Neural cell (in vitro differentiated cells): ENCODE measurements at regions not wholly inside any gene's neighbourhood (a gene's known extent, or its start where the extent isn't known, plus 50 kb on each side); places are given as distances from the start of the nearest gene placed in this dataset.

Experiments used
- H2AFZ ChIP-seq: fragments of 200-600, 300-800 bp; sonication (generic), shearing (Covaris generic); 2 replicates; pipeline ENCODE4 v1.6.0; 2014; ENCODE audit warnings: low read depth, mild to moderate bottlenecking, antibody characterized with exemption, low read length, moderate library complexity
- H3F3A ChIP-seq: fragments of 200-600 bp; shearing (Covaris generic); 2 replicates; pipeline ENCODE4 v1.6.1; 2016; ENCODE audit warnings: mild to moderate bottlenecking, moderate library complexity, mixed read lengths, antibody characterized with exemption, low read length; ENCODE audit not compliant: insufficient read depth, poor library complexity, severe bottlenecking
- H3K27ac ChIP-seq: fragments of 200-600, 300-800 bp; sonication (generic), shearing (Covaris generic); 2 replicates; pipeline ENCODE4 v1.5.1; 2014; ENCODE audit warnings: mild to moderate bottlenecking, low read length, moderate library complexity
- H3K27me3 ChIP-seq: fragments of 300-800, 200-600 bp; sonication (generic), shearing (Covaris generic); 2 replicates; pipeline ENCODE4 v1.6.0; 2014; ENCODE audit warnings: mild to moderate bottlenecking, low read depth, low read length, moderate library complexity; ENCODE audit not compliant: insufficient read depth
- H3K36me3 ChIP-seq: fragments of 300-800, 200-600 bp; sonication (generic), shearing (Covaris generic); 2 replicates; pipeline ENCODE4 v1.5.1; 2014; ENCODE audit warnings: mild to moderate bottlenecking, antibody characterized with exemption, low read length, moderate library complexity; ENCODE audit not compliant: insufficient read depth
- H3K4me2 ChIP-seq: fragments of 300-800, 200-600 bp; sonication (generic), shearing (Covaris generic); 2 replicates; pipeline ENCODE4 v1.6.0; 2014; ENCODE audit warnings: mild to moderate bottlenecking, low read length
- H3K4me3 ChIP-seq: fragments of 300-800, 200-600 bp; sonication (generic), shearing (Covaris generic); 2 replicates; pipeline ENCODE4 v1.5.1; 2014; ENCODE audit warnings: mild to moderate bottlenecking, low read length, moderate library complexity
- H3K79me2 ChIP-seq: fragments of 200-600 bp; shearing (Covaris generic); replicated peaks from 2 replicates; pipeline ENCODE4 v1.6.0; 2014; ENCODE audit warnings: mild to moderate bottlenecking, low read length, moderate library complexity; ENCODE audit not compliant: insufficient read depth
- H3K9ac ChIP-seq: fragments of 300-800, 200-600 bp; sonication (generic), shearing (Covaris generic); 2 replicates; pipeline ENCODE4 v1.6.1; 2016; ENCODE audit warnings: mild to moderate bottlenecking, low read length, mixed read lengths
- H3K9me2 ChIP-seq: fragments of 200-600 bp; shearing (Covaris generic); 2 replicates; pipeline ENCODE4 v1.6.1; 2016; ENCODE audit warnings: mild to moderate bottlenecking, low read length, mixed read lengths; ENCODE audit not compliant: insufficient read depth
- H3K9me3 ChIP-seq: fragments of 200-600, 300-800 bp; sonication (generic), shearing (Covaris generic); 2 replicates; pipeline ENCODE4 v1.6.1; 2016; ENCODE audit warnings: mild to moderate bottlenecking, mixed run types, low read length, moderate library complexity, mixed read lengths
- H4K20me1 ChIP-seq: fragments of 200-600 bp; shearing (Covaris generic); 2 replicates; pipeline ENCODE4 v1.6.1; 2016; ENCODE audit warnings: mild to moderate bottlenecking, mixed run types; ENCODE audit not compliant: insufficient read depth
- CTCF ChIP-seq: fragments of 450-650 bp; IDR thresholded peaks from 2 replicates; pipeline ENCODE4 v1.5.1; 2014; ENCODE audit warnings: antibody characterized with exemption, mild to moderate bottlenecking, moderate library complexity; ENCODE audit not compliant: poor library complexity, severe bottlenecking
- EP300 ChIP-seq: fragments of 450-650 bp; conservative IDR thresholded peaks from 2 replicates; pipeline ENCODE4 v1.6.1; 2014; ENCODE audit warnings: antibody characterized with exemption, mild to moderate bottlenecking, moderate library complexity; ENCODE audit not compliant: poor library complexity, severe bottlenecking
- EZH2 ChIP-seq: fragments of 200-600, 300-800 bp; shearing (Covaris generic), sonication (generic); IDR thresholded peaks from 2 replicates; pipeline ENCODE4 v1.6.1; 2014; ENCODE audit warnings: antibody characterized with exemption, low read length, borderline replicate concordance, mild to moderate bottlenecking; ENCODE audit not compliant: insufficient read depth, poor library complexity, severe bottlenecking
- MXI1 ChIP-seq: fragments of 450-650 bp; conservative IDR thresholded peaks from 2 replicates; pipeline ENCODE4 v1.6.1; 2014; ENCODE audit warnings: antibody characterized with exemption, mild to moderate bottlenecking; ENCODE audit not compliant: poor library complexity, severe bottlenecking
- POLR2AphosphoS5 ChIP-seq: IDR thresholded peaks from 2 replicates; pipeline ENCODE4 v1.6.1; 2012
- RAD21 ChIP-seq: fragments of 450-650 bp; conservative IDR thresholded peaks from 2 replicates; pipeline ENCODE4 v1.6.1; 2014; ENCODE audit warnings: antibody characterized with exemption, mild to moderate bottlenecking, moderate library complexity
- REST ChIP-seq: IDR thresholded peaks from 2 replicates; pipeline ENCODE4 v1.6.1; 2012; ENCODE audit warnings: borderline replicate concordance
- SMC3 ChIP-seq: fragments of 450-650 bp; conservative IDR thresholded peaks from 2 replicates; pipeline ENCODE4 v1.6.1; 2014; ENCODE audit warnings: antibody characterized with exemption, mild to moderate bottlenecking, moderate library complexity; ENCODE audit not compliant: poor library complexity
- TAF1 ChIP-seq: IDR thresholded peaks from 2 replicates; pipeline ENCODE4 v1.6.1; 2012; ENCODE audit warnings: low read depth

- Histone ChIP-seq H3K9me2 (no peaks in the 10 kb centered on the region), H3K4me3 (no peak overlapping the region), H3K9me3 (no peaks in the 10 kb centered on the region), H3K79me2 (no peaks in the 10 kb centered on the region), H3F3A (no peaks in the 10 kb centered on the region), H3K27me3 (no peaks in the 10 kb centered on the region), H3K4me2 (no peak overlapping the region), H3K9ac (no peak overlapping the region), H3K27ac (no peak overlapping the region), H4K20me1 (no peaks in the 10 kb centered on the region), H3K36me3 (no peaks in the 10 kb centered on the region), H2AFZ (no peak overlapping the region)
- TF ChIP-seq EP300 = no peak
- no peak for TF ChIP-seq POLR2AphosphoS5
- TF ChIP-seq TAF1 = no peak
- TF ChIP-seq CTCF = peak; percentile 68
- TF ChIP-seq RAD21 = peak; percentile 57
- TF ChIP-seq MXI1 = no peak
- TF ChIP-seq EZH2 = no peak
- TF ChIP-seq SMC3 = peak; percentile 61
Observed at GRCh38 chr6:30396833-30397479, 52.0 kb downstream of the RPP21 start.

GRCh38 chr6:30397697-30398096, 52.7 kb downstream of the RPP21 start:
- H3K4me2 ChIP-seq = no peak overlapping the region
- no peaks in the 10 kb centered on the region for H3K79me2 ChIP-seq
- no peaks in the 10 kb centered on the region for H3F3A ChIP-seq
- no peak overlapping the region for H2AFZ ChIP-seq
- TF ChIP-seq MXI1 = no peak
- no peak for TF ChIP-seq EZH2
- no peak for TF ChIP-seq EP300
- no peak for TF ChIP-seq SMC3
- TF ChIP-seq TAF1 = no peak
- no peak for TF ChIP-seq RAD21
- TF ChIP-seq CTCF = no peak
- no peak for TF ChIP-seq REST
- no peak for TF ChIP-seq POLR2AphosphoS5
- H3K27ac ChIP-seq = no peak overlapping the region
- no peaks in the 10 kb centered on the region for H3K36me3 ChIP-seq
- H3K27me3 ChIP-seq = no peaks in the 10 kb centered on the region
- H3K4me3 ChIP-seq = no peak overlapping the region
- H3K9ac ChIP-seq = no peak overlapping the region
- no peaks in the 10 kb centered on the region for H3K9me3 ChIP-seq
- H3K9me2 ChIP-seq = no peaks in the 10 kb centered on the region
- H4K20me1 ChIP-seq = no peaks in the 10 kb centered on the region
